22Rv1 (cell line): ENCODE measurements at regions not wholly inside any gene's neighbourhood (a gene's known extent, or its start where the extent isn't known, plus 50 kb on each side); places are given as distances from the start of the nearest gene placed in this dataset.
"Not testable (repeated sequence)": the region's sequence is repeated elsewhere in the genome, so short reads cannot be mapped to it uniquely, and the experiment has no call there.

Experiments
- H3K27ac ChIP-seq: fragments of 450-650 bp; 2 replicates; pipeline ENCODE4 v1.5.1; 2017
- ZFX ChIP-seq: fragments of 450-650 bp; IDR thresholded peaks from 2 replicates; pipeline ENCODE4 v1.6.1; 2017; ENCODE audit warnings: antibody characterized with exemption, borderline replicate concordance
- TF ChIP-seq, protein P1 (sequence below): fragments of 450-650 bp; IDR thresholded peaks from 2 replicates; pipeline ENCODE4 v1.5.1; 2017; ENCODE audit warnings: mild to moderate bottlenecking

DNA sequence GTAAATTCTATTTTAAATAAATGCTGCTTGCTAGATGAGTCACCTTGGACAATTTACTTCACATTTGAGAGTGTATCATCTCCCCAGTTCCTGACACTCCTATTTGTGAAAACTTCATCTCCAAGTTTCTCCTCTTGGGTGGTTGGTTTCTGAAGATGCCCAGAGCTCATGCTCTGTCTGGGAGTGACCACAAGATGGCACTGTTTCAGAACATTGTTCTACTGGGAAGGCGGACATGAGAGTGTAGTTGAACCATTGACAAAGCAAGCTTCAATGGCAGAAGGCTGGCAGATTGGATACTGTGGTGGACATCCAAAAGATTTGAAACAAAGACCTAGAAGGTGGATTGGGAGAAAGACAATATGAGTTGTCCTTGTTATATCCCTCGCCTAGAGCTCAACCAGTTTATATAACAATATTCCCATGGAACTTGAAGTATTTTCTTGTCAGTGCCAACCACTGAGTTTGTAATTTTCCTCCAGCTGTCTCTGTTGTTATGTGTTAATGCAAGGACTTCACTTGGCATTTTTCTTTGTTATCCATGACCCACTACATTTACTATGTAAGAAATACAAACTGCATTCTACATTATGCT is 234.3 kb upstream of the ANKH start:
- H3K27ac ChIP-seq: no peak overlapping the region
- TF ChIP-seq, protein P1, sequence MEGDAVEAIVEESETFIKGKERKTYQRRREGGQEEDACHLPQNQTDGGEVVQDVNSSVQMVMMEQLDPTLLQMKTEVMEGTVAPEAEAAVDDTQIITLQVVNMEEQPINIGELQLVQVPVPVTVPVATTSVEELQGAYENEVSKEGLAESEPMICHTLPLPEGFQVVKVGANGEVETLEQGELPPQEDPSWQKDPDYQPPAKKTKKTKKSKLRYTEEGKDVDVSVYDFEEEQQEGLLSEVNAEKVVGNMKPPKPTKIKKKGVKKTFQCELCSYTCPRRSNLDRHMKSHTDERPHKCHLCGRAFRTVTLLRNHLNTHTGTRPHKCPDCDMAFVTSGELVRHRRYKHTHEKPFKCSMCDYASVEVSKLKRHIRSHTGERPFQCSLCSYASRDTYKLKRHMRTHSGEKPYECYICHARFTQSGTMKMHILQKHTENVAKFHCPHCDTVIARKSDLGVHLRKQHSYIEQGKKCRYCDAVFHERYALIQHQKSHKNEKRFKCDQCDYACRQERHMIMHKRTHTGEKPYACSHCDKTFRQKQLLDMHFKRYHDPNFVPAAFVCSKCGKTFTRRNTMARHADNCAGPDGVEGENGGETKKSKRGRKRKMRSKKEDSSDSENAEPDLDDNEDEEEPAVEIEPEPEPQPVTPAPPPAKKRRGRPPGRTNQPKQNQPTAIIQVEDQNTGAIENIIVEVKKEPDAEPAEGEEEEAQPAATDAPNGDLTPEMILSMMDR: peak; percentile 83
- no peak for TF ChIP-seq ZFX

DNA sequence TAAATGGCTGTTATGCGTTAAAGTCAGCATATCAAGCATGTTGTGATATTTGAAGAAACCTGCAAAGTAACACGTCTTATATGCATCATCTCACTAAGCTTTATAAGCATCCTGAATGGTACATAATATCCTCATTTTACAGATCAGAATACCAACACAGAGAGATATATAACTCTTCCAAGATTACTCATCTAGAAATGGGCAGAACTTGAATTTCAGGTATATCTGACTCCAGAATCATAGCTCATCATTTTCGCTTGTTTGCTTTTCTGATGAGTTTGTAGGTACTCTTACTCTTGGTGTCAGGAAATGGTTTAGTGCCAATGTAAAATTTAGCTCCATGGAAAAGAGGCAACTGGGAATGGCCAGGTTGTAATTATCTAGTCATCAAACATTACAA is 232.3 kb upstream of the ANKH start:
- no peak overlapping the region for H3K27ac ChIP-seq
- no peak for TF ChIP-seq ZFX
- TF ChIP-seq, protein P1: no peak

GRCh38 chr5:15103130-15103529 is 231.6 kb upstream of the ANKH start:
- TF ChIP-seq, protein P1: no peak
- no peak for TF ChIP-seq ZFX
- H3K27ac ChIP-seq: no peak overlapping the region

- TF ChIP-seq, protein P1: no peak
- TF ChIP-seq ZFX: no peak
- H3K27ac ChIP-seq: no peak overlapping the region
Measured at GRCh38 chr5:15097552-15097951, 226.0 kb upstream of the ANKH start.

GRCh38 chr5:15096686-15097085 is 225.1 kb upstream of the ANKH start:
- not testable (repeated sequence) for H3K27ac ChIP-seq

GRCh38 chr5:15092801-15093200 is 221.2 kb upstream of the ANKH start:
- TF ChIP-seq ZFX: no peak
- TF ChIP-seq, protein P1: no peak
- no peak overlapping the region for H3K27ac ChIP-seq

GRCh38 chr5:15085671-15086070 is 214.1 kb upstream of the ANKH start:
- no peak overlapping the region for H3K27ac ChIP-seq
- TF ChIP-seq ZFX: no peak
- TF ChIP-seq, protein P1: no peak

GRCh38 chr5:15082096-15082495 is 210.5 kb upstream of the ANKH start:
- TF ChIP-seq, protein P1: no peak
- no peak for TF ChIP-seq ZFX
- no peak overlapping the region for H3K27ac ChIP-seq
